ENCODE measurements at regions not wholly inside any gene's neighbourhood (a gene's known extent, or its start where the extent isn't known, plus 50 kb on each side); places are given as distances from the start of the nearest gene placed in this dataset.
A peak's percentile ranks its signal among the peaks of the same experiment; 100 is the strongest.

GRCh38 chr5:32949286-32949970, 238.3 kb downstream of the NPR3 start:
- H3K4me2 ChIP-seq (ENCODE audit: control insufficient read depth, extremely low read depth, insufficient read depth, low read depth, low read length) = peak overlapping the region; percentile 9
- peaks cover 8% of the 10 kb centered on the region for H3K4me1 ChIP-seq (ENCODE audit: control insufficient read depth, extremely low read depth, insufficient read depth, low read length)
- DNase-seq (ENCODE audit: low read depth, low spot score) (no peak), FAIRE-seq (peak; percentile 58)
- no peak overlapping the region for H3K27ac ChIP-seq (ENCODE audit: control insufficient read depth, insufficient read depth, low read length)
- no peak overlapping the region for H2AFZ ChIP-seq (ENCODE audit: control insufficient read depth, low read length)
- H3K4me3 ChIP-seq (ENCODE audit: control insufficient read depth in 2 of 3, extremely low read depth in 1 of 3, insufficient read depth in 2 of 3, low read depth in 1 of 3, low read length in 3 of 3) = no peak overlapping the region
- dilution Hi-C loops (cut with MboI; ENCODE audit: extremely low pct_ligation_motif_present, low sequenced_read_pairs) = no loop called here
- H4K20me1 ChIP-seq (ENCODE audit: control insufficient read depth, extremely low read depth, insufficient read depth, low read length) = no peaks in the 10 kb centered on the region
- TF ChIP-seq EZH2 (IDR thresholded peaks at IDR 0.05; ENCODE audit: low read length) (no peak), CTCF (optimal IDR thresholded peaks at IDR 0.05 in 1 of 3, IDR thresholded peaks at IDR 0.05 in 1 of 3, conservative IDR thresholded peaks at IDR 0.05 in 1 of 3; ENCODE audit: extremely low read depth in 1 of 3, insufficient read depth in 2 of 3, low read length in 3 of 3) (no peak)
- H3K9me3 ChIP-seq (ENCODE audit: control insufficient read depth, low read depth, low read length) = no peaks in the 10 kb centered on the region
- H3K9ac ChIP-seq (ENCODE audit: control insufficient read depth, extremely low read depth, insufficient read depth, low read length) = no peak overlapping the region
- H3K79me2 ChIP-seq (ENCODE audit: control insufficient read depth, insufficient read depth, low read length) = no peaks in the 10 kb centered on the region
- H3K9me1 ChIP-seq (ENCODE audit: control insufficient read depth, extremely low read depth, insufficient read depth, low read length) = no peaks in the 10 kb centered on the region
- no peaks in the 10 kb centered on the region for H3K36me3 ChIP-seq (ENCODE audit: control insufficient read depth in 2 of 2, extremely low read depth in 1 of 2, insufficient read depth in 2 of 2, low read length in 2 of 2)
- no peaks in the 10 kb centered on the region for H3K27me3 ChIP-seq (ENCODE audit: control insufficient read depth, extremely low read depth, insufficient read depth, low read length)

GRCh38 chr5:32951003-32951402, 239.9 kb downstream of the NPR3 start:
- Histone ChIP-seq H2AFZ (ENCODE audit: control insufficient read depth, low read length) (no peak overlapping the region), H3K27me3 (ENCODE audit: control insufficient read depth, extremely low read depth, insufficient read depth, low read length) (no peaks in the 10 kb centered on the region), H3K4me1 (ENCODE audit: control insufficient read depth, extremely low read depth, insufficient read depth, low read length) (peaks cover 8% of the 10 kb centered on the region), H4K20me1 (ENCODE audit: control insufficient read depth, extremely low read depth, insufficient read depth, low read length) (no peaks in the 10 kb centered on the region), H3K4me2 (ENCODE audit: control insufficient read depth, extremely low read depth, insufficient read depth, low read depth, low read length) (no peak overlapping the region), H3K9ac (ENCODE audit: control insufficient read depth, extremely low read depth, insufficient read depth, low read length) (no peak overlapping the region), H3K9me3 (ENCODE audit: control insufficient read depth, low read depth, low read length) (no peaks in the 10 kb centered on the region), H3K4me3 (ENCODE audit: control insufficient read depth in 2 of 3, extremely low read depth in 1 of 3, insufficient read depth in 2 of 3, low read depth in 1 of 3, low read length in 3 of 3) (no peak overlapping the region), H3K36me3 (ENCODE audit: control insufficient read depth in 2 of 2, extremely low read depth in 1 of 2, insufficient read depth in 2 of 2, low read length in 2 of 2) (no peaks in the 10 kb centered on the region), H3K27ac (ENCODE audit: control insufficient read depth, insufficient read depth, low read length) (no peak overlapping the region), H3K79me2 (ENCODE audit: control insufficient read depth, insufficient read depth, low read length) (no peaks in the 10 kb centered on the region), H3K9me1 (ENCODE audit: control insufficient read depth, extremely low read depth, insufficient read depth, low read length) (no peaks in the 10 kb centered on the region)
- FAIRE-seq = no peak
- no peak for DNase-seq (ENCODE audit: low read depth, low spot score)
- TF ChIP-seq CTCF (optimal IDR thresholded peaks at IDR 0.05 in 1 of 3, IDR thresholded peaks at IDR 0.05 in 1 of 3, conservative IDR thresholded peaks at IDR 0.05 in 1 of 3; ENCODE audit: extremely low read depth in 1 of 3, insufficient read depth in 2 of 3, low read length in 3 of 3) (no peak), EZH2 (IDR thresholded peaks at IDR 0.05; ENCODE audit: low read length) (no peak)
- dilution Hi-C loops (cut with MboI; ENCODE audit: extremely low pct_ligation_motif_present, low sequenced_read_pairs) = no loop called here
